Activated CD4-positive, CD25-positive, alpha-beta regulatory T cell treated with anti-CD3 and anti-CD28 coated beads, Interleukin-2, amount 50 U/mL, for 24 hours (primary cell): ENCODE measurements at regions not wholly inside any gene's neighbourhood (a gene's known extent, or its start where the extent isn't known, plus 50 kb on each side); places are given as distances from the start of the nearest gene placed in this dataset.

Source experiments
- ATAC-seq, 2 donors: fragments of 150-1000 bp; cut with Tn5 transposase; one replicate each; pipeline ENCODE4 v1.10.0; 2021; ENCODE audit warnings: mild to moderate bottlenecking in 1 of 2, moderate library complexity in 1 of 2

DNA sequence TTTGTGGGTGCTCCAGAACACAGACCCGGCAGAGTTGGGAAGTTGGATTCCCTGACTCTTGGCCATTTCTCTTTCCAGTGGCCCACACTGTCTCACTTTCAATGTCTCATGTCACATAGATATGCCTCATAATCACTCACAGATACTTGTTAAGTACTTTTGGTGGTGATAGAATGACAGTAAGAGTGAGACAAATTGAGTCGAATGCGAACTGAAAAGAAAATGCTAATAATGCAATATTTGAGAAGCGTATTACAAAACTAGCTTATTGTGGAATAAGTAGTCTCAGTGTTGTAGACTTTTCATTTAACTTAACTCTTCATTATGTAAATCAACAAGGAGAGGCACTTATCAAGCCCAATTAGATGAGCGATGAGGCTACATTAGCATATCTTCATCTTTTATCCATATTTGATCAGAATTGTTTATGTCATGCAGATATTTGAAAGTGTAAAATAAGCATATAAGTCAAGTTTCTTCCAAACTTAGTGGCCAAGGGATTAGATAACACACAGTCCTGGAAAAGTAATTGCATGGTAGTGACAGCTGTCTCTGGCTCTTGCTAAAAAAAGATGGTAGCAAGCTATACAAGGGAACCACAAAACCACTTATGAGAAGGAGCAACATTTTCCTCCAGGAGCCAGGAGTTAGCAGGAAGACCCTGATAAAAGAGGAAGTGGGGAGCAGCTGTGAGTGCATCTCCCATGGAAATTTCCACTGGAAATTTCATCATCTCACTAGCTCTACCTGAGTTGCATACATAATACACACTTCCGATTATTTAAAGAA lies 243.6 kb downstream of the ARRDC4 start:
- ATAC-seq = no peak

DNA sequence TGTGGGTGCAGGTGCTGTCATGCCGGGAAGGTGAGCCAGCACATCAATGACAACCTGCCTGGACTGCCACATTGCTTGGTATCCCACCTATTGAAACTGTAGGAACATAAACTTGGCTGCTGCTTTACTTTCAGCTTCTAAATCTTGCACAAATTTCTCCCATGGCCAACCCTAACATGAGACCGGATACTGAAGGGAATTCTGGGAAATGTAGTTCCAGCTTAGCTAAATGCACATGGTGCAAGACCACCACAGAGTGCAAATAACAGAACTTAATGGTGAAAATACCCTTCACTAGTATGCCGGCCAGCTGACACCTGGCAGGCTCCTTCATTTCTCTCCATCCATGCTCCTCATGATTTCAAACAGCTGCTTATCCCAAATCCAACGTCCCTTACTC lies 247.4 kb downstream of the ARRDC4 start:
- ATAC-seq = no peak

DNA sequence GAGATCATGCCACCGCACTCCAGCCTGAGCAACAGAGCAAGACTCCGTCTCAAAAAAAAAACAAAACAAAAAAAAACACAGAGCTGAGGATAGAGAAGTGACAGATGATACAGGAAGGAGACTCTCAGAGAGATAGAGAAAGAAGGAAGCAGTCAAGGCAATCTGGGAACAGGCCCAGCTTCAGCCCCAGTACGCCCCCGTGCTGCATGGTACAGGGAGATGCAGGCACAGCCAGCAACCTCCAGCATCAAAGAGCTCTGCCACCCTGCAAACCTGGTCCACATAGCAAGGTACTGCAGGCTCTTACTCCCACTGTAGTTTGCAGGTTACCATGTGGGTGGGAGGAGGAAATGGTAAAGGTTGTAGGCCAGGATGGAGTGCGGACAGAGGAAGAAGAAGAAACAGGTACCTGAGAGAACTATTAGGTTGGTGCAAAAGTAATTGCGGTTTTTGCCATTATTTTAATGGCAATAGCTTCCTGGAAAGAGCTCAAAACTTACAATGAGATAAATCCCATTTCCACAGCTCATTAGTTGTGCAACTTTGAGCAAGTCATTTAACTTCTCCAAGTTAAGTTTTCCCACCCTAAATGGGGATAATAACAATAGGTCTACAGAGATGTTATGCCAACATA lies 253.0 kb downstream of the ARRDC4 start:
- ATAC-seq = no peak

DNA sequence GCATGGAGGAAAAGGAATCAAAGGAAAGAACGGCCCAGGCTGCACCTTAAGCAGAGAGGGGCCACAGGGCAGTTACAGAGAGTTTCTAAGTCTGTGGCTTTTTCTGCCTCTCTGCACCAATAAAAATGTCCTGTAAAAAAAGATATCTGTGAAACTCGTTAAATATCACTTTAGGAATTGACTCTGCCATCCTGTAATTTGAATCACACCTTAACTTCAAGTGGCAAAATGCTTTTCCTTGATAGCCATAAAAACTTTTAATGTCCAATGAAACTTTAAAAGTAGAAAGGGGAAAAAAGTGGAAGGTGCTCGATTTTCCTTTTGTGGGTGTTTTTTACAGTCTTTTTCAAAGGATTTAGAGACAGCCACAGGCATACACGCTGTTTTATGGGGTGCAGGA lies 255.7 kb downstream of the ARRDC4 start:
- no peak for ATAC-seq

DNA sequence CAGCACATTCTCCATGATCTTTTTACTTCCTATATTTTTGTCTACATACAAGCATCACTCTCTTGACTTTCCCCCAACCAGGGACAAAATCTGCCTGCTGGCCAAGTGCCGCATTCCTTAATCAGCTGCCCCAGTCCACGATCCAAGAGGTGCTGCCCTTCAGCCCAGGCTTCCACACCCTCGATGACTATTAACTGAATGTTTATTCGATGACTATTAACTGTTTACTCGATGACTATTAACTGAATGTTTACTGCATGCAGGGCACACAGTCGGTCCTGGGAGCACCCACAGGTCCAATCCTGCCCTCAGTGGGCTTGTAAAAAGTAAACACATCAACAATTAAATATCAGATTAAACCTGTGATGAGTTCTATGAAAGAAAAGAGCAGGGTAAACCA lies 256.9 kb downstream of the ARRDC4 start:
- no peak for ATAC-seq

DNA sequence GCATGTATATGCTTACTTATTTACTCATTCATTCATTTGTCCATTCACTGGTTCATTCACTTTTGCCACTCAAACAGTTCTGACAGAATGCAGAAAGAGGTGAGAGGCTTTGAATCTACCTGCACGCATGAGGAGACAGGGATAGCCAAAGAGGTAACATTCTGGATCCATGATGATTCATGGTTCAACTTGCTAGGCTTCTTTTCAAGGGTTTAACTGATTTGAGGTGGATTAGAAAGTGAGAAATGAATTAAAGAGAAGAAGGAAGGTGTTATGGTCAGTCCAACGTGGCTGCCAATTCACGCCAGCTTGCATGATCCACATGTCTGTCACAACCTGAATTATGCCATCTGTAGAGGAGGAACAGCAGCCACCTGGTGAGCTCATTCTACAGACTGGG lies 260.6 kb downstream of the ARRDC4 start:
- no peak for ATAC-seq

DNA sequence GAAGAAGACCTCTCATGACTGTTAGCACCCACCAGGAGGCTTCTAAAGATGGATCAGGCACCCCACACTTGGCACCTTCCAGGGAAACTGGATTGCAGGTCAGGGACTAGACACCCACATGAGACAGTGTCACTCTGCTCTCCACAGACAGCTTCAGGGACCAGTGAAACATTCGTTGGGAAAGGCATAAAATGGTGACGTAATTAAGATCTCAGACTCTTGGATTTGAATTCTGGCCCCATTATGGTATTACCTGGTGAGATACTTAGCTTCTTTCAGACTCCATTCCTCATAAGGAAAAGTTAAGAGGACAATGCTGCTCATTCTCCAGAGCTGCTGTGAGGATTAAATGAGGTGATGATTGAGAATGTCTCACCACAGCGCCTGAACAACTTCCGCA lies 261.1 kb downstream of the ARRDC4 start:
- no peak for ATAC-seq

DNA sequence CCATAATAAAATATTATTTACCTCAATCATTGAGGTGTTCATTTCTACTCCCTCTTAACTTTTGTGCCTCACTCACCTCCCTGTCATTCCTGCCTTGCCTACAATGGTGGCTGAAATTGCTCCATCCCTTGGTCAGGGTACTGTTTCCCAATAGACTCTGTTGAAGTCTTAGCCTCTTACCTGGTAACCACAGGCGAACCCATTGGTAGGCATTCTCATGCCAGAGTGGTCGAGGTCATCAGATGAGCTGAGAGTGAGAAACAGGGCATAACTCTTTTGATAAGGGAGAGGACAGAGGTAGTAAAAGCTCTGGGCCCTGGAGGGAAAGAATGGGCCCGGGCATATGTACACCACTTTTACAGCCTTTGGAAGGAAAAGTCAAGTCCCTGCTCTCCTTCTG lies 265.6 kb downstream of the ARRDC4 start:
- no peak for ATAC-seq

DNA sequence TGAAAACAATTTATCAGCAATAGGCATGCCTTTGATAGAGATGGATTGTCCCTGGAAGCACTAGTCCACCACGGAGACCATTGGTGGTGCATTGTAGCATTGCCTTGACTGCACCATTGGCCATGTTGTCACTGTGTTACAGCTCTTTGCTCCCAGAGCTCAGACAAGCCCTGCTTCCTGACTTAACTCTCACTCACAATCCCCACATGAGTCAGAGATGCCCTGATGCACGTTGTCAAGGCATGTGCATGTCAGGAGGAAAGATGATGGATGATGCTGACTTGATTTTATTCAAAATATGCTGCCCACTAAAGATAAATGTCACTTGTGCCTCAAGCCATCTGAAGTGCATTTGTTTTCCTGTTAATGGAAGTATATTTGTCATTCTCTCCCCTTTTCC lies 266.1 kb downstream of the ARRDC4 start:
- no peak for ATAC-seq

DNA sequence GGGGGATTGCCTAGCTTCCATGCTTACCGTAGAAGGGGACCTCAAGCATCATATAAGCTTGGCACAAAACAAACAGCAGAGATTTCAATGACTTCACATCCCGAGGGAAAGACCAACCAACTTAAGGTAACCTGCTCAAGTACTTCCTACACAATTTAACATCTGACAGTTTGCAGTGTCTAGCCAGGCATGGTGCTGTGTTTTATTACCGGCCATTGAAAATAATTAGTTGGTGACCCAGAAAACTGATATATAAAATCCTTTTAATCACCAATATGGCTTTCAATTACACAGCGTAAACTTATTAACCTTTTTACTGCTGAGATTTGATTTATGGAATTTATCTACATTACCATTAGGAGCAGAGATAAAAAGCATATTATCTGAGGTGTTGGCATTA lies 268.3 kb downstream of the ARRDC4 start:
- no peak for ATAC-seq

DNA sequence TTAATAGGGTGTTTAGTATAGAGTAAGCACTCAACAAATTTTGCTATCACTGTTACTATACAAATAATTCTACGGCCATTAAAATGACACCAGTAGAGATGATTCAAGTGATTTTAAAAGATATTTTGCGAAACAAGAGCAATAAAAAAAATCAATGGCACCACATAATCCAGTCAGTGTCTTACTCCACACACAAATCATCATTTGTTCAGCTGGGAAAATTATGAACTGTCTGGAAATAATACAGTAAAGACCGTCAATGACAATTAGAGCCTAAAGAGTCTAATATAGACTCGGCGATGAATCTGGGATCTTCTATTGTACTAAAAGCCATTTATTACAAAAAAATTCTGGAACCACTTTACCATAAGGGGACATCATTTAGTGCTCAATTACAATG lies 270.5 kb downstream of the ARRDC4 start:
- ATAC-seq = no peak

DNA sequence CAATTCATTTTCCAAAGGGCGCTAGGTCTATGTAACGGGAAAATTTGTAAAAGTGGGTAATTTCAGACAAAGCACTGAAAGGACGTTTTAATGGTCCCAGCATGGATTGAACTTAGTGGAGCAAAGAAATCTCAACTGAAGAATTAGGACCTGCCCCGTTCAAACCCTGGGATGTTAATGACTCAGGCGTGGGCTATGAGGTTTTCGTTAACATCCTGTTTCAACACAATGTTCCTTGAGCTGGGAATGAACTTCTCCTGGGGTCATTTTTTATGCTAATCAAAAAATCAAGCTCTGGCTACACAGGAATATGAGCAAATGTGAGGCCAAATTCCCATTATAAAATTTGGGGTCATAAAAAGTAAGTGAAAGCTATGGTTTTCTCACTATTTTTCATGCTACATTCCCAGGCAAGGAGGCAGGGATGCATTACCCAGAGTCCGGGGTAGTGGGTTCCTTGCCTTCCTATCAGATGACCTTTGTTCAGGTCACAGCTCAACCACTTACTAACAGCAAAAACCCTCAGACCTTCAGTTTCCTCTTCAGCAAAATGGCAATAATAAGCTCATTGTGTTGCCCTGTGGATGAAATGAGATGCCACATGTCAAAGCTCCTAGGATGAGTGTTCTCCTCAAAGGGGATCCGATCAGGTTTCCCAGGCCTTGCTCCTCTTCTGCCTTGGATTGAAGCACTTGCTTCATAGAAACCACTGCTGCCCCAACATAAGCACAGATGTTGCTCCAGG lies 271.4 kb downstream of the ARRDC4 start:
- no peak for ATAC-seq

DNA sequence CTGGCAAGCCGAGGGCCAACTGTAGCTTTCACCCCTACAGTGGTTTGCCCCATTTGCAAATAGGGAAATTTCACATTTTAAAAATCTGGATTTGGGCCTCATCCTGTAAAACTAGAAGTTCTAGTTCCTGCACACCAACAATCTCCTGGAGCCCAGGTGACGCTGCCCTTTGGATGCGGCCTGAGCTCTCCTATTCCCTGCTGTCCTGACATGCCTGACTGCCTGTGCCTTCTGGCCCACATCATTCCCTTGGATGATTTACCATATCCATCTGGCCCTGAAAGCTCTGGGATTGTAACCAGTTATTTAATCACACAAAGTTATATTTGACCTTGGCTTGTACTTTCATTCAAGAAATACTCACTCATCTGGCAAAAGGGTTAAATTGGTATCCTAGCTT lies 272.3 kb downstream of the ARRDC4 start:
- no peak for ATAC-seq

DNA sequence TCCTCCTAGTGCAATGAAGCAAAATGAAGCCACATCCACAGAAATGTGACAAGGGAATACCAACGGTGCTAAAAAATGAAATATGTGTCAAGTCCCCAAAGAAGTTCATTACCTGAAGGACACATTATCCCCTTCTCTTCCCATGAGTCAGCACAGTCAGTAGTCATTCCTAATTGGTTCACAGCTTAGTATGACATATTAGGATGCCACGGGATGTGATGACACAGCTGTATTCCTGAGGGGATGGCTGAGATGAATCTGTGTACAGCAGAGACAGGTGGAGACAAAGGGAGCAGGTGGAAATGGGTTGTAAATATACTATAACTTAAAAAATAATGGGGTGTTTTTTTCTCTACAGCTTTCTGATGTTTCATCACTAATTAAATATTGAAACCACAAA lies 273.4 kb downstream of the ARRDC4 start:
- no peak for ATAC-seq

DNA sequence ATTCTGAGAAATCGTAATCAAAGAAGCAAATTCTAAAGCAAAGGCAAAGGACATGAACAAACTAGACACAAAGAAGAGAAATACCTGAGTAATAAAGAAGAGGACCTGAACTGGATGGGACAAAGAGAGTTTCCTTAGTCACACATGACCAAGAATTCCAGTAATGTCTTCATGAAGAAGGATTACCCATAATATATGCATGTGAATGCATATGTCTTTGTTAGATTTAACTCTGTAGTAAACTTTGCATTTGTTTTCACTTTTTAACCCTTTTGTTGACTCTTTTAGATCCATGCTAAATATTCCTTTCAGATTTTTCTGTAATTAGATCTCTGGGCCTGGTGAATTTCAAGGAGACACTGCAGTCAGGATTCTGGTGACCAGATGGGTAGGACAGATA lies 279.8 kb downstream of the ARRDC4 start:
- ATAC-seq = no peak

DNA sequence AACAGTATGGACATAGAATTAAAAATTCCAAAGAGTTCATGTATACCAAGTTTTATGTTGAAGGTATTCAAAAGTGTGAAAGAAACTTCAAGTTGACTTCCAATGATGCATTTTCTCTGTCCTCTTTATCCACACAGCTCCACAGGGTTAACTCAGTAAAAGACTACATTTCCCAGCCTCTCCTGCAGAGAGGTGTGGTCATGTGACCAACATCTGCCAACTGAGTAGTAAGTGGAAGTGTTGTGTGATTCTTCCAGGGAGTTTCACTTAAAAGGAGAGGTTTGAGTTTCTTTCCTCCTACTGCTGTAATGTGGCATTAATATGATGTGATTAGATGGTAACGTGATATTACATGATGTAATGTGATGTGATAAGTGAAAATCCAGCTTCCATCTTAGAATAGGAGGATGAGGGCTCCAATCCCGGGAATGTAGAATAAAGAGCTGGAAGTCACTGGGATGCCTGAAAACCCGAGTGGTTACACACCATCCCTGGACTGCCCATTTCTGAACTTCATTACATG lies 280.6 kb downstream of the ARRDC4 start:
- no peak for ATAC-seq

DNA sequence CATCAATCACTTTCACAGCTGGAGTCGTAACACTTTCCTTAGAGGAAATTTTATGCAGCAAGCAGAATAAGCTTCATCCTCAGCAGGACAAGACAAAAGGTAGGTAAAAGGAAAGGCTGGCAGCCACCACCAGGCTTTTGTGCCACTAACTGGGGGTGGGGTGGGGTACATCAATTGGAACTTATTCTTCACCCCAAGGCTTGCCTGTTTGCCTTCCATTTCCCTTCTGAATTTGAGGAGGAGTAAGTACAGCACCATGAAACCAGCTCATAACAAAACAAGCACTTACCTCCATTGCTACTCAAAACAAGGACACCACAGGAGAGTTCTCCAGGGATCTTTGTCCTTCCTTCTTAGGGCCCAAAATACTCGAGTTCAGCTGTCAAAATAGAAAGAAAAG lies 296.8 kb downstream of the ARRDC4 start:
- no peak for ATAC-seq

DNA sequence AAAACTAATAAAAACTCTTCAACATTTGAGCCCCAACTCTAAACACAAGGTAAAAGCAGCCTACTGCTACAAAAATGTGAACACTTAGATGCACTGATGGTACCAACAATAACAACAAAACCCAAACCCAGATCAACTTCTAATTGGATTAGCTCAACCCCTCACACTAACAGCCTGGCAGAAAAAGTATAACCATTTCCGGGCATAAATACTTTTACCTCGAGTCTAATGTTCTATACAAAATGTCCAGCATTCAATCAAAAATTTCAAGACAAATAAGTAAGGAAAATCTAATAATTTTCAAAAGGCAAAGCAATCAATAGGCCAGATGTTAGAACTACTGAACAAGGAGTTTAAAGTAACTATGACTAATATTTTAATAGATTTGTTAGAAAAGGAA lies 303.3 kb downstream of the ARRDC4 start:
- ATAC-seq = no peak

DNA sequence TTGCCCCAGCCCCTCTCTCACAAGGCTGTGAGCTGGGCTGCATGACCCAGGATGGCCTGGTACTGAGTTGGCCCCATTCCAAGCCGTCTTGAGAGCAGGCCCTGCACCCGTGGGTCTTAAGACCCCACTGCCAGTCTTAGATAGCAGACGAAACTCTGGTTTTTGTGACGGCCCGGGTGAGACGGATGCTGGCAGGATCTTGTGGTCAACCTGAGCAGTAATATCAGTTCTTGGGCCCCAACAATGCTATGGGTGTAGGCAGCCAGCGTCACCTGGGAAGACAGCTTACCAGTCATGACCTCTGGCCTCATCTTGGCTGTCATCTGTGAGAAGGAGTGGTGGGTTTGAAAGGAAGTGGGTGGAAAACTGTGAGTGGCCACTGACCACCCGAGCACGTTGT lies 305.8 kb downstream of the ARRDC4 start:
- ATAC-seq = no peak

DNA sequence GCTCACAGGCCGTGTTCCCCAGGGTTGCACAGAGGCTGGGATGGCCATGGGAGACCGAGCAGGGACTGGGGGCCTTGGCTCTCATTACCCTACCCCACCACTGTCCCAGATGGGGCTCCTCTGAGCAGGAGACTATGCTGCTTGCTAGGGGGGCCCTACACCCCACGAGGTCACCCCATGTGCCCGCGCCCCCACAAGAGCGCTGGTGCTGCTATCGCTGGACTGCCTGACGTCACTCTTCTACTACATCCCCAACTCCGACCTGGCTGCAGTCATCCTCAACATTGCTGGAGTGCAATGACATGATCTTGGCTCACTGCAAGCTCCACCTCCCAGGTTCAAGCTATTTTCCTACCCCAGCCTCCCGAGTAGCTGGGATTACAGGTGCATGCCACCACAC lies 307.7 kb downstream of the ARRDC4 start:
- ATAC-seq = no peak

DNA sequence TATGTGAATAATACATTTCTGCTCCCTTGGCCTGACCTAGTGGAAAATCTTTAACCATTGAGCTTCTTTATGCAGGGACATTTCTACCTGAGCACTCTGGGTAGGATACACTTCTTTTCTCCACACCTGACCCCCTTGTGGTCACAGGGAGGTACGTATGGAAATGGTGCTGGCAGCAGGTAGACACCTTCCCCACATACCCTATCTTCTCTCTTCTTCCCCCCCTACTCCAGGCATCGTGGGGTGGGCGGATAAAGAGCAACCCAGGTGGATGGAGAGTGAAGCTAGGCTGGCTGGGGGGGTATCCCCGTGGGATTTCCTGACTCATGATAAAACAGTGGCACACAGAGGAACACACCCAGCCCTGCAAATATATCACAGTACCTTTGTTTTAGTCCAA lies 312.1 kb downstream of the ARRDC4 start:
- no peak for ATAC-seq

DNA sequence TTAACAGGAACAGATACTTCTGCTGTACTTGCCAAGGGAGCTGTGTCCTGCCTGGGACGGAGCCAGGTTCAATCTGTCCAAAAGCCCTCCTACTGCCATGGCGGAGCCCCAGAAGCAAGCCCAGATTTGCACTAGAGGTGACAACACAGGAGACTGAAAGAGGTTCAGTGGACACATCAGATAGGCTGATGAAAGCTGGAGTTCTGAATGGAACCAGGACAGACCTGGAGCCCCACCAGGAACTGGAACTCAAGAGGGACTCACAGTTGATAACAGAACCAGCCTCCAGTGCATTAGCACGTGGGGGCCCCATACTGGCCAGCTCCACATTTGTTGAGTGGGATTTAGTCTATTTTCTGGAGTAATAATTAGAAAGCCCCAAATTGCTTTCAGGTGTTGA lies 315.5 kb downstream of the ARRDC4 start:
- no peak for ATAC-seq

DNA sequence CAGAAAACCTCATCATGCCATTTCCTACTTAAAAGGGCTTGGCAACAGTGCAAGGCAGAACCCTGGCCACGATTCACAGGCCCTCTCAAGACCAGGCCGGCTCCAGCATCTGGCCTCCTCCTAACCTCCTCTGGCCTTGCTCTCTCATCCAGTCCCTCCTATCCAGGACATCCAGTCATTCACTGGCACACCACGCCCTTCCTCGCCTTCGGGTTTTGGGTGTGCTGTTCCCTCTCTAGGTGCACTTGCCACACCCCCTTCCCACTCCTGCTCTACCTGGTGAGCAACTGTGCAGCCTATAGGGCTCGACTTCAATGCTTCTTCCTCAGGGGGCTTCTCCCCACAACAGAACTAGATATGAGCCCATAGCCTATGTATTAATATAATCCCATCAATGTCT lies 317.1 kb downstream of the ARRDC4 start:
- ATAC-seq = no peak
